WTC11 (cell line): ENCODE measurements at regions not wholly inside any gene's neighbourhood (a gene's known extent, or its start where the extent isn't known, plus 50 kb on each side); places are given as distances from the start of the nearest gene placed in this dataset.

Source experiments
- ATAC-seq: fragments of 200-7000 bp; cut with Tn5 transposase; 2 replicates; pipeline ENCODE4 v1.10.0; 2021; ENCODE audit warnings: mild to moderate bottlenecking, moderate library complexity
- CTCF ChIA-PET: fragments of 300-600 bp; sonication (Branson Sonifier 250); formaldehyde crosslinking; loops from one replicate; lab custom pipeline; 2021; ENCODE audit warnings: antibody characterized with exemption; lab: Charles Lee
- POLR2A ChIA-PET: fragments of 350-600 bp; sonication (Branson Sonifier 250); formaldehyde crosslinking; loops from one replicate; lab custom pipeline; 2021; ENCODE audit warnings: antibody characterized with exemption; lab: Charles Lee
- DNase-seq: peaks from one replicate; pipeline ENCODE4 v3.0.0; 2021; ENCODE audit warnings: low spot score
- H3K27ac Mint-ChIP-seq: 2 replicates; pipeline ENCODE4 v1.8.0; 2021; ENCODE audit warnings: mixed read lengths
- H3K27me3 Mint-ChIP-seq: 2 replicates; pipeline ENCODE4 v1.8.0; 2021; ENCODE audit warnings: low read depth, mild to moderate bottlenecking, moderate library complexity, mixed read lengths
- H3K36me3 Mint-ChIP-seq: 2 replicates; pipeline ENCODE4 v1.8.0; 2021; ENCODE audit warnings: mixed read lengths
- H3K4me1 Mint-ChIP-seq: 2 replicates; pipeline ENCODE4 v1.8.0; 2022; ENCODE audit warnings: mixed read lengths
- H3K4me3 Mint-ChIP-seq: 2 replicates; pipeline ENCODE4 v1.8.0; 2021; ENCODE audit warnings: mild to moderate bottlenecking, moderate library complexity, mixed read lengths
- H3K9me3 Mint-ChIP-seq: 2 replicates; pipeline ENCODE4 v1.8.0; 2021; ENCODE audit warnings: mixed read lengths
- ARID4B ChIP-seq: sonication (generic); formaldehyde crosslinking; IDR thresholded peaks from 2 replicates; pipeline ENCODE4 v1.8.0; 2023; ENCODE audit warnings: missing genetic modification reagents, mild to moderate bottlenecking, borderline replicate concordance
- E2F1 ChIP-seq: sonication (generic); formaldehyde crosslinking; IDR thresholded peaks from 2 replicates; pipeline ENCODE4 v1.8.0; 2022; ENCODE audit warnings: mild to moderate bottlenecking, missing genetic modification reagents
- ELF4 ChIP-seq: sonication (generic); formaldehyde crosslinking; IDR thresholded peaks from 2 replicates; pipeline ENCODE4 v1.8.1; 2022; ENCODE audit warnings: low read depth, mild to moderate bottlenecking, moderate library complexity, missing genetic modification reagents
- EMX1 ChIP-seq: fragments of 250-450 bp; sonication (Bioruptor Pico); IDR thresholded peaks from 2 replicates; pipeline ENCODE4 v1.8.0; 2021; ENCODE audit warnings: mild to moderate bottlenecking
- ESRRA ChIP-seq: sonication (generic); formaldehyde crosslinking; IDR thresholded peaks from 2 replicates; pipeline ENCODE4 v1.8.1; 2022; ENCODE audit warnings: mild to moderate bottlenecking, missing genetic modification reagents, borderline replicate concordance
- FOXJ3 ChIP-seq: sonication (generic); formaldehyde crosslinking; IDR thresholded peaks from 2 replicates; pipeline ENCODE4 v1.9.0; 2021; ENCODE audit warnings: missing genetic modification reagents, mild to moderate bottlenecking, borderline replicate concordance
- FOXK1 ChIP-seq: sonication (generic); formaldehyde crosslinking; IDR thresholded peaks from 2 replicates; pipeline ENCODE4 v1.8.0; 2022; ENCODE audit warnings: mild to moderate bottlenecking, moderate library complexity, missing genetic modification reagents
- GTF2I ChIP-seq: fragments of 250-450 bp; sonication (Bioruptor Pico); conservative IDR thresholded peaks from 2 replicates; pipeline ENCODE4 v1.4.0; 2021; ENCODE audit warnings: mild to moderate bottlenecking
- KAT7 ChIP-seq: sonication (generic); formaldehyde crosslinking; IDR thresholded peaks from 2 replicates; pipeline ENCODE4 v1.8.1; 2023; ENCODE audit warnings: missing genetic modification reagents, mild to moderate bottlenecking, borderline replicate concordance
- NFATC4 ChIP-seq: fragments of 250-450 bp; sonication (Bioruptor Pico); IDR thresholded peaks from 2 replicates; pipeline ENCODE4 v1.9.0; 2021; ENCODE audit warnings: mild to moderate bottlenecking
- NR1H2 ChIP-seq: sonication (generic); formaldehyde crosslinking; IDR thresholded peaks from 2 replicates; pipeline ENCODE4 v1.9.0; 2021; ENCODE audit warnings: mild to moderate bottlenecking, moderate library complexity, missing genetic modification reagents
- SMAD4 ChIP-seq: sonication (generic); formaldehyde crosslinking; IDR thresholded peaks from 2 replicates; pipeline ENCODE4 v1.8.0; 2022; ENCODE audit warnings: mild to moderate bottlenecking, missing genetic modification reagents
- STAT6 ChIP-seq: sonication (generic); formaldehyde crosslinking; conservative IDR thresholded peaks from 2 replicates; pipeline ENCODE4 v1.8.1; 2023; ENCODE audit warnings: mild to moderate bottlenecking, low read depth, missing genetic modification reagents, moderate library complexity
- TP53 ChIP-seq: sonication (generic); formaldehyde crosslinking; IDR thresholded peaks from 2 replicates; pipeline ENCODE4 v1.8.1; 2023; ENCODE audit warnings: mild to moderate bottlenecking, missing genetic modification reagents
- USF2 ChIP-seq: sonication (generic); formaldehyde crosslinking; IDR thresholded peaks from 2 replicates; pipeline ENCODE4 v1.8.1; 2023; ENCODE audit warnings: mild to moderate bottlenecking, missing genetic modification reagents, moderate library complexity
- ZNF121 ChIP-seq: sonication (generic); formaldehyde crosslinking; IDR thresholded peaks from 2 replicates; pipeline ENCODE4 v1.8.0; 2023; ENCODE audit warnings: missing genetic modification reagents
- ZNF425 ChIP-seq: fragments of 250-450 bp; sonication (Bioruptor Pico); conservative IDR thresholded peaks from 2 replicates; pipeline ENCODE4 v1.9.0; 2021; ENCODE audit warnings: mild to moderate bottlenecking
- ZSCAN18 ChIP-seq: fragments of 250-450 bp; sonication (Bioruptor Pico); IDR thresholded peaks from 2 replicates; pipeline ENCODE4 v2.1.2; 2022; ENCODE audit warnings: mild to moderate bottlenecking, moderate library complexity

DNA sequence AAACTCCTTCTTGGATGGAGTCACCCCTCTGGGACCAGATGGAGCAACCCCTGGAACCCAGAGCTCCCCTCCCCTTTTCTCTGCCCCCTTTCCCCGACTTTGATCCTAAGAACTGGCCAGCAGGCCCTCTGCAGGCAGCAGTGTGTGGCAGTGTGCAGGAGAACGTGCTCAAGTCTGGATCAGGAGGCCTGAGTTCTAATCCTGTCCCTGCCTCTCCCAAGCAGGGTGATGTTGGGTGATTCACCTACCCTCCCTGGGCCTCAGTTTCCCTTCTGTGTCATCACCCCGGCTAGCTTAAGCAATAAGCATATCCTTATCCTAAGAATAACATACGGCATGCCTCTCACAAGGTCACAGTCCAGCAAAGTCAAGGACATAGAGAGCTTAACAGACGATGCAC lies 67.6 kb downstream of the C9orf50 start (continued):
- no peak for TF ChIP-seq ARID4B (CRISPR knock-in tag)
- TF ChIP-seq STAT6, result no peak
- TF ChIP-seq NR1H2 (CRISPR knock-in tag), result no peak
- TF ChIP-seq ESRRA, result no peak
- no peak for TF ChIP-seq NFATC4 (CRISPR knock-in tag)
- TF ChIP-seq ELF4 (CRISPR knock-in tag), result no peak
- no peak for TF ChIP-seq USF2 (CRISPR knock-in tag)

GRCh38 chr9:129552064-129552463 lies 68.8 kb downstream of the C9orf50 start:
- ATAC-seq (no peak), DNase-seq (no peak)
- Mint-ChIP-seq H3K27me3 (peaks cover 41% of the 10 kb centered on the region), H3K36me3 (no peaks in the 10 kb centered on the region; the same call in 1 of the 2 replicates), H3K27ac (no peak overlapping the region), H3K9me3 (no peaks in the 10 kb centered on the region), H3K4me3 (no peak overlapping the region), H3K4me1 (peaks cover 35% of the 10 kb centered on the region)
- ChIA-PET POLR2A (interaction anchor here (0.7 kb wide), 1 partner anchor 97 kb away, joined by 3 read pairs; no protein-coding TSS in a partner anchor), CTCF (interaction anchor here (0.5 to 0.7 kb wide), 2 partner anchors 67 to 662 kb away, joined by 4 to 5 read pairs; no protein-coding TSS in a partner anchor)
- TF ChIP-seq GTF2I (no peak), ZSCAN18 (CRISPR knock-in tag) (no peak), SMAD4 (CRISPR knock-in tag) (no peak), FOXJ3 (no peak), E2F1 (CRISPR knock-in tag) (no peak), USF2 (CRISPR knock-in tag) (no peak), ZNF121 (no peak), TP53 (CRISPR knock-in tag) (no peak), KAT7 (CRISPR knock-in tag) (no peak), EMX1 (CRISPR knock-in tag) (no peak), ZNF425 (no peak), FOXK1 (CRISPR knock-in tag) (no peak)
